Stimulated activated CD4-positive, alpha-beta T cell treated with anti-CD3 and anti-CD28 coated beads, TNF-alpha, amount 100 ng/mL, for 1 hour (primary cell): ENCODE measurements at regions not wholly inside any gene's neighbourhood (a gene's known extent, or its start where the extent isn't known, plus 50 kb on each side); places are given as distances from the start of the nearest gene placed in this dataset.

Experiments used
- DNase-seq, 3 donors: peaks; one replicate each; pipeline ENCODE4 v3.0.0-alpha.2; 2020; ENCODE audit warnings: low read depth in 3 of 3, low spot score in 1 of 3

- no peak for DNase-seq
Measured at GRCh38 chr2:19505199-19506136, 147.0 kb upstream of the OSR1 start.

DNA sequence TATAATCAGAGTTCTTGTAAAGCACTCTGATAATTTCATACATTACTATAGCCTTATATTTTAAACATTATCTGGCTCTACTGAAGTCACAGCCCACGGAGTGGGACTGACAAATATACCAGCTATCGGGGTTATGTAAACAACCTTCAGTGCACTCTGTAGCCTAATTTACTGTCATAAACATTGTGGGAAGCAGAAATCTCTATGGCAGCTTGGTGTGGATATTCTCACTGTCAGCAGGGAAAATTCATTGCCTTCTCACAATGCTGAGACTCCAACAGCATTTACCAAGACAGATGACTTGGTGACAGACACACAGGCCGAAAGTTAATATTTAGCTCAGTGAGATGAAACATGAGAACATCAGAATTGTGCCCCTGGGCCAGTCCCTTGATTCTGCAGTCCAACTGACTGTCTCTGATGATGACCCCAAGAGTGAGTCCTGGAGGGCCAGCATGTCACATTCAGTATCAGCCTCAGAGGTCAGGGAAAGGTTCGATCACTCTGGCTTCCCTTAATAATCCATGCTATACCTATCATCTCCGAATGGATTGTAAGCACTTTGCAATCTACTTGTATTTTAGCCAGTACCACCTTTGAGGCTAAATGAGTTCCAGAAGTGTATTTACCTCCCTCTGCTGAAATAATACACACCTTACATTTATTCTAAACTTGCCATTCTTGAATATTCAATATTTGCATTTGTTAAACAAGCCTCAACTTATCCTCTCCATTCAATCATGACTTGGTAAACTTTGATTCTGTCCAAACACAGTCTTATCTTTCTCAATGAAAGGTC, 146.2 kb upstream of the OSR1 start:
- DNase-seq: no peak

DNA sequence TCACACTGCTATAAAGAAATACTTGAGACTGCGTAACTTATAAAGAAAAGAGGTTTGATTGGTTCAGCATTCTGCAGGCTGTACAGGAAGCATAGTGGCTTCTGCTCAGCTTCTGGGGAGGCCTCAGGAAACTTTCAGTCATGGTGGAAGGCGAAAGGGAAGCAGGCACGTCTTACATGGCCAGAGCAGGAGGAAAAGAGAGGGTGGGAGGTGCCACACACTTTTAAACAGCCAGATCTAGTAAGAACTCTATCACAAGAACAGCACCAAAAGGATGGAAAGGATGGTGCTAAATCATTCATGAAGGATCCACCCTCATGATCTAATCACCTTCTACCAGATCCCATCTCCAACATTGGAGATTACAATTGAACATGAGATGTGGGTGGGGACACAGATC, 145.5 kb upstream of the OSR1 start:
- DNase-seq: no peak

GRCh38 chr2:19503406-19503805, 145.0 kb upstream of the OSR1 start:
- no peak for DNase-seq

DNA sequence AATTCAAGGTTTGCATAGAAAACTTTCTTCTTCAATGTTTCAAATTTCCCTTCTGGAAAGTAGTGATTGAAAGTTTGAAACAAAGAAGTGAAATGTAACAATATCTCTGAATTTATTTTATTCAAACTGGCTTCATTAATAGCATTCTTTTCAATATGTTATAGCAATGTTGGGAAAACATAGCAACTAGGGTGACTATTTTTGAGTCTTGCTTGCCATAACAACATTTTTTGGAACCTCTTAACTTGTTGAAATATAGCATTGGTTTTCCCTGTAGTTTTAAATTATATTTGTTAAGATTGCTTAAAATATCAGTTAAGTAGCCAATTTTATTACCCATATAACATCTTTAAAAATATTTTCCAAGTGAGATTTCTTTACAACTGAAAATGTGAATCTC, 141.7 kb upstream of the OSR1 start:
- no peak for DNase-seq

DNA sequence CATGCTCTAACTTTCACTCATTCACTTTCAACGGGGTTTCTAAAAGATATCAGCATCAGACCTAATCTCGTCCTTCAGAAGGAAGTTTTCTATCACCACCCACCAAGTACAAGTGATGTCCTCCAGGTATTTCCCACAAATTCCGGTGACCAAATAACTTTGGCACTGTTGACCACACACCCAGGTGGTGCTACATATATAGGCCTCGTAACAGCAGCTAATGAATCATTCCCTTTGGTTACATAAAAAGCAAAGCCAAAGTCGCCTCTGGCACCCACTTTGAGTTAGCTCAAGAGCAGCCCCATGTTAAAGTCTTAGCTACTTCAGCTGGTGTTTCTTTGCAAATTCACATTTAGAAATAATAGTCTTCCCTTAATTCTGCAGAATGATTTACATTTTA, 138.2 kb upstream of the OSR1 start:
- DNase-seq: no peak

- DNase-seq: no peak
Measured at GRCh38 chr2:19494241-19494640, 135.8 kb upstream of the OSR1 start.

- no peak for DNase-seq
Measured at GRCh38 chr2:19491796-19492195, 133.4 kb upstream of the OSR1 start.

- DNase-seq: no peak
Measured at GRCh38 chr2:19490846-19491435, 132.5 kb upstream of the OSR1 start.

GRCh38 chr2:19488009-19488691, 129.7 kb upstream of the OSR1 start:
- DNase-seq: no peak

DNA sequence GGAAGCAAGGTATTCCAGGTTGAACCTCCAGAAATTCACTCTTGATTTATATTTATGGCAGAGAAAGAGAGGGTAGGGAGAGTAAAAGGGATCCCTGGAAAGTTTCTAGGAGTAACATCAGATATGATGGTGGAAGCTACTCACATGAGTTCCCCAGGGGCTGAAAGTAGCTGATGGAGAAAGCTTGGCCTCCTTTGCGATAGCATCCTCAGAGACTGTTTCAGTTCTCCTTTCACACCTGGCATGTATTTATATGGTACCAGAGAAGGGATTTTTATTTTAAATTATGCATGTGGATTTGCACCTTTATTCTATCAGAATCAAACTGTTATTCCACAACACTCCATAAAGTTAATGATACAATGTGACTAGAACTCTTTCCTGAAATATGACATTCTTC, 126.3 kb upstream of the OSR1 start:
- no peak for DNase-seq

DNA sequence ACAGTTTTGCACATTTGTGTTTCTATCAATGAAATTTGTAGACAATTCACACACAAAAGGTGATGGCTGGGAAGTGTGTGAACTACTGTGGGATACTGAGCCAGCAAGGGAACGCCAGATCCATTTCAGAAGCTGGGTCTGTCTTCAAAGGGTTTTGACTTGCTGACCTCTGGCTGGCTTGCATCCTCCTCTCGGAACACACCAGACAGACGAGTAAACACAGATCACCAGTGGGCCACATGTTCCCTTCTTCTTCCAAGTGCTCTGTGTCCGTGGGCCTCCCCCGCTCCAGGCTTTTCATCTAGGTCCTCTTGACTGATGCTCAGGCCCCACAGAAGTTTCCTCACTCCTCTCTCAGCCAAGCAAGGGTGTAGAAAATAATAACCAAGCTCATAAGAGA, 122.2 kb upstream of the OSR1 start:
- no peak for DNase-seq

GRCh38 chr2:19479666-19480065, 121.2 kb upstream of the OSR1 start:
- DNase-seq: no peak

DNA sequence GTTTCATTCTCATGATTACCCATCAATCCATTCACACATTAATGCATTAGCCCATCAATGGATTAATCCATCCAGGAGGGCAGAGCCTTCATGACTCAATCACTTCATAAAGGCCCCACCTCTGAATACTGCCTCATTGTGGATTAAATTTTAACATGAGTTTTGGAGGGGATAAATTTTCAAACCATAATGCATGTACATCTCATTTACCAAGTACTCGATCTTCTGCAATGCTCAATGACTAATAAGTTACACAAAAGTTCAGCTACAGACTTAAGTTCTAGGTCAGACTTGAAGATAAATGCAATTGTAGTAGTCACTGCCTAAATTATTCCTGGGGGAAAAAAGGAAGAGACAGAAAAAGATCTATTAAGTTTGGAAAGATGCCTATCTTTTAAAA, 120.0 kb upstream of the OSR1 start:
- DNase-seq: no peak

DNA sequence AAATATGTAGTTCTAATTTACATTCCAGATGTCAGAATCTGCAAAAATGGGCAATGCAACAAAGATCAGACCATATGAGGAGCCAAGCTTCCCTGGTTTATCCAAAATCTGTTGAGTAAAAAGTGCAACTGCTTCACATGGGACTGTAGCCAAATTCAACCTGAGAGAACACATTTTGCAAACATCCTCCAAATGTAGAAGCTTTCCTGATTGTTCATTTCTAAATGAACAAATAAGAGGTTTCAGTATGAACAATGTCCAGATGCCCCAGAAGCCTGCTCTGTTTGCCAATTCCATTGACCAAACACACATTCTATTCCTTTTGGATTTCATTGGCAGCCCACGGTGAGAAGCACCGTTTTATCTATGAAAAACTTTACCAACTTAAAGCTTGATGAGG, 117.9 kb upstream of the OSR1 start:
- DNase-seq: no peak

- peak in 2 of 3 donors; percentile 0 to 3 for DNase-seq
Measured at GRCh38 chr2:19474128-19474527, 115.7 kb upstream of the OSR1 start.

- DNase-seq: no peak
Measured at GRCh38 chr2:19473350-19473749, 114.9 kb upstream of the OSR1 start.

DNA sequence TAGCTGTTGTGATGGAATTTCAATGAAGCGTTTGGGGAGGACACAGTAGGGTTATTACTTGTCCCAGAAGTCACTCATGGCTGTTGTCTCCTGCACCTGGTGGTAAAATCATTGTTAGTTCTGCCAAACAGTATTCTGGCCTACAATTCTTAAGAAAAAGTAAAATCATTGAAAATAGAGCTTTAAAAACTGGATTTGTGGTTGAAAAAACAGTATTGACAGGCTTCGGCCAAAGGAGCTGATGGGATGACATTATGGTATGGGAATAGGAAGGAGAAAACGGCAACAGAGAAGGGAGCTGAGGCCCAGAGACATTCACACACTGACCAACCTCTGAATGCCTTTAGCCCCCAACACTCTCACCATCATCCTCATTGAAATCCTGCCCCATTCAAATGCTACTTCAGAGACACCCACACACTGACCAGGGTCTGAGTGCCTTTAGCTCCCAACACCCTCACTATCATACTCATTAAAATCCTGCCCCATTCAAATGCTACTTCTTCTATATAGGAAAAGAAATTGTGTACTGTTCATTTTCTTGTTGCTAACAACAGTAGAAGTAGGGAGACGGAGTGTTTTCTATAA, 114.1 kb upstream of the OSR1 start:
- no peak for DNase-seq

- DNase-seq: no peak
Measured at GRCh38 chr2:19471491-19471890, 113.1 kb upstream of the OSR1 start.

GRCh38 chr2:19465978-19466377, 107.6 kb upstream of the OSR1 start:
- no peak for DNase-seq

GRCh38 chr2:19462256-19462645, 103.8 kb upstream of the OSR1 start:
- no peak for DNase-seq
